Ramos (cell line): ENCODE measurements at regions not wholly inside any gene's neighbourhood (a gene's known extent, or its start where the extent isn't known, plus 50 kb on each side); places are given as distances from the start of the nearest gene placed in this dataset.

Experiments used
- in situ Hi-C: fragments of 300-500 bp; cut with MboI; formaldehyde crosslinking; loops from one replicate; pipeline ENCODE4 v1.14.3; 2022; ENCODE audit warnings: low sequenced_read_pairs; ENCODE audit not compliant: unreplicated experiment

GRCh38 chr16:63311313-63311712 is 1275.1 kb upstream of the CDH8 start:
- in situ Hi-C loops: no loop called here

- in situ Hi-C loops: no loop called here
Measured at GRCh38 chr16:63302811-63303210, 1266.6 kb upstream of the CDH8 start.

- in situ Hi-C loops: no loop called here
Measured at GRCh38 chr16:63301349-63301748, 1265.1 kb upstream of the CDH8 start.

GRCh38 chr16:63298993-63299392 is 1262.8 kb upstream of the CDH8 start:
- in situ Hi-C loops: no loop called here

- in situ Hi-C loops: no loop called here
Measured at GRCh38 chr16:63292036-63292435, 1255.8 kb upstream of the CDH8 start.

- in situ Hi-C loops: loop anchor here (10.0 kb wide), 1 partner anchor 1065 kb away; no protein-coding TSS in a partner anchor
Measured at GRCh38 chr16:63289834-63290460, 1253.7 kb upstream of the CDH8 start.

GRCh38 chr16:63287401-63287800 is 1251.2 kb upstream of the CDH8 start:
- in situ Hi-C loops: loop anchor here (10.0 kb wide), 1 partner anchor 1063 kb away; no protein-coding TSS in a partner anchor

- in situ Hi-C loops: loop anchor here (10.0 kb wide), 1 partner anchor 1059 kb away; no protein-coding TSS in a partner anchor
Measured at GRCh38 chr16:63283721-63284120, 1247.5 kb upstream of the CDH8 start.

- in situ Hi-C loops: no loop called here
Measured at GRCh38 chr16:63244631-63245030, 1208.4 kb upstream of the CDH8 start.

- in situ Hi-C loops: no loop called here
Measured at GRCh38 chr16:63241497-63242028, 1205.3 kb upstream of the CDH8 start.

- in situ Hi-C loops: no loop called here
Measured at GRCh38 chr16:63239065-63239570, 1202.9 kb upstream of the CDH8 start.

GRCh38 chr16:63230421-63231040 is 1194.3 kb upstream of the CDH8 start:
- in situ Hi-C loops: no loop called here

- in situ Hi-C loops: no loop called here
Measured at GRCh38 chr16:63228259-63228658, 1192.0 kb upstream of the CDH8 start.

GRCh38 chr16:63223851-63224250 is 1187.6 kb upstream of the CDH8 start:
- in situ Hi-C loops: no loop called here

DNA sequence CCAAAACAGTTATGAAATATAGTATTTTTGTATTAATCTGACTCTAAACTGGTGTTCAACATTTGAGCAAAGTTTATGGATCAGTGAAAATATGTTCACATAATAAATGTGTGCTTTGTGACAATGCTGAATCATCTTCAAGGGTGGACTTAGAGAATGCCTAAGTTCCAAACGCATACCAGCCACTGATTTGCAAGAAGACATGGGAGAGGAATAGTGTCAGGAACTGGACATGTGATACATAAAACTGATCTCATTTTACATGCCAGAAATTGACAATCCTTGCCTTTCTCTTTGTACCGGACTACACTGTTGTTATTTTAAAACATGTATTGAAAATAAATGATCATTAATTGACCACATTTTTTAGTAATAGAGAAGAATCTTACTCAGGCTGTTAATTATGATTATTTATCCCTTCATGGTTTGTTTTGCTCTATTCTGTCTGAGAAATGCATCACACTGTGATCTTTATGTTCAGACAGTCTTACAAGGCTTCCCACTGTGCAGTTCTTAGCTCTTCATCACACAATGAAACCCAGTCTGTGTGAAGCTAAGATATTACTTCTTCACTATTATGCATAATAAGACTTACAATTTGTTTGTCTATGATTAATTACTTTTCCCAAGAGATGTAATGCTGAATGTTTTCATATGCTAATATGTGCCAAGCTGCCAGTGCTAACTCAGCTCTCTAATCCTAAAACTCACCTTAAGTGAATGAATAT is 1180.6 kb upstream of the CDH8 start:
- in situ Hi-C loops: no loop called here

GRCh38 chr16:63201851-63202250 is 1165.6 kb upstream of the CDH8 start:
- in situ Hi-C loops: no loop called here

GRCh38 chr16:63200940-63201339 is 1164.7 kb upstream of the CDH8 start:
- in situ Hi-C loops: no loop called here

DNA sequence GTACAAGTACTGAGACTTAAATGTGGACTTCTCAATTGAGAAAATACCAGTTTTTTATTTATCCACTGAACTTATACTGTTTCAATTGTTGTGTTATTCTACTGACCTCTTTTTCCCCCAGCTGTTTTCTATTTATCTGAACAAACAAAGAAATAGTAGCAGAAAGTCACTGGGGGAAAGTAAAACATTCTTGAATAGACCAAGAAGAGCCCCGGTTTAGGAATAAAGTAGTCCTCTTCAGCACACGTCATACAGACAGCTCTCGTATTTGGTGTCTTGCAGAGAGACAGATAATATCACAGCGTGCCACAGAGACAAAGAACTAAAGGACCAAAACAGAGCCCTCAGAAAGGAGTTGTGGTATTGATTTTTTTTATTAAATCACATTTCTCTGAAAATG is 1159.1 kb upstream of the CDH8 start:
- in situ Hi-C loops: no loop called here

- in situ Hi-C loops: no loop called here
Measured at GRCh38 chr16:63192980-63193379, 1156.7 kb upstream of the CDH8 start.

DNA sequence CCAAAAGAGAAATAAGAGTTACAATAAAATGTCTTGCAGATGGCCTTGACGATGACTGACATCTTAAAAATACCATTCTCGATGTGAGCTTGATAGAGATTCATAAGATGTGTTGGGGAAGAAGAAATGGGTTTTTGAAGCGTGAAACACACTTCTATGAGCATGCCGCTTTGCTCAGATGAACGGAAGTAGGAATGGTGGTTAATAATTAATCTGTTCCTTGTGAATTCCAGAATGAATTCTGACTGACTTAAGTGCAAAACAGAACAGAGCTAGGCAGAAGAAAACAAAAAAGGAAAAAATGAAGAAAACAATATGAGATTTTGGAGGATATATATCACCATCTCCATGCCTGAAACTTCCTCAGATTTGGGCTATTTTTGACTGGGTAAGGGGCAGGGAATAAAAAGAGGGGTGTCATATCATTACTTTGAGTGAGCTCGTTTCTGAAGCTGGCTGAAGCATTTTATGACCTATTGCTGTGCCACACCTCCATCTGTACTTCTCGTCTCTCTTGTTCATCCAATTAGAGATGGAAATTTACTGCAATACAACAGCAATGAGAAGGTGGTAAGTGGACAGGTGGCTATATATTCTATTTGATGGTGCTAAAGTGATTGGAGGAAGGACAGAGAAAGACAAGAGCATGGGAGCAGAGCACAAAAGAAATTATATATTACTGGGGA is 1152.0 kb upstream of the CDH8 start:
- in situ Hi-C loops: no loop called here
